ENCODE measurements at regions not wholly inside any gene's neighbourhood (a gene's known extent, or its start where the extent isn't known, plus 50 kb on each side); places are given as distances from the start of the nearest gene placed in this dataset.
"Not testable (repeated sequence)": the region's sequence is repeated elsewhere in the genome, so short reads cannot be mapped to it uniquely, and the experiment has no call there.

DNA sequence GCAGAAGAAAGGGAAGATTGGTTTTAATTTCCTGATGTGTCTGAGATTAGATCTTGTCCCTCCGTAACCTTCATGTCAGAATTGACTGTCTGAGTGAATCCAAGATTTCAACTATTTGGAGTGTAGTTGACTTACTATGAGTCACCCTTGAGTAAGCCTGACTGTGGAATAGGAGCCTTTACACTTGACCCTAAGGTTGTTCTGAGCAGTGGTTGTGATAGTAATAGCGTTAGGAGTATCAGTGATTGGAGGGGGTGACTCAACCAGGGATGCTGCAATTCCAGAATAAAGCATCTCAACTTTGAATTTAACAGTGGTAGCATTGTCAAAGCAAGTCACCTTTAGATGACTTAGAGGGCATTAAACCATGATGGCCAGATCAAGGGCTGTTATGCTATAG is 979.5 kb upstream of the FAM98A start:
- no peak for DNase-seq (ENCODE audit: low read depth)

GRCh38 chr2:34570266-34570872 is 971.3 kb upstream of the FAM98A start:
- DNase-seq (ENCODE audit: low read depth): no peak

DNA sequence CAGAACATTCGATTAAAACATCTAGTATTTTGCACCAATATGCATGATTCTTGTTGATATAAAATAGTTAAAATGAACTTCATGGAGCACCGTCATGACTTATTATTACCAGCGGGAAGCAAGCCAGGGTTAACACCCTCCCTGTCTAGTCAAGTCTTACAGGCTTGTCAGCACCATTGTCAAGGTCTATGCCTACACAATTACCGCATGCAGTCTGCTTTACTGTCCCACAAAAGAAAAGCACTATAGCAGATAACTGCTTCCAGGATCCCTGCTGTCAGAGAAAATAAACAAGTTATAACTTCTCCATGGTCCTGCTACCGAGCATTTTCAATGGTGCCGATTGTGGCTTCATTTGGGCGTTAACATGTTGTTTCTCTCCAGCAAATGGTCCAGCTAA is 968.0 kb upstream of the FAM98A start:
- DNase-seq (ENCODE audit: low read depth): no peak

DNA sequence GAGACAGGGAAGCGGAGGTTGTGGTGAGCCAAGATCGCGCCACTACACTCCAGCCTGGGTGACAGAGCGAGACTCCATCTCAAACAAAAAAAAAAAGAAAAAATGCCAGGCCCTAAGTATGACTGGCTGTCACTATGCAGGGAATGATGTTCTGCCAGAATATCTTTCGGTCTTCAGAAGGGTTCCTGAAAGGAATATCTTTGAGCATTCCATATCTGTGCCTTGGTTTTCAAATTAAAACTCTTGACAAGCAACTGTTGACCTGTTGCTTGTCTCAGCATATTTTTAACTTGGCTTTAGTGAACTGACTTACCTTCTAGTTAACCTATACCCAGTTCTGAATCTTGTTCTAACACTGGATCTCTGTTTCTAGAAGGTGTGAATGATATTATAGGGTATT is 953.2 kb upstream of the FAM98A start:
- DNase-seq (ENCODE audit: low read depth): no peak

GRCh38 chr2:34549710-34550345 is 950.7 kb upstream of the FAM98A start:
- no peak for DNase-seq (ENCODE audit: low read depth)

- DNase-seq (ENCODE audit: low read depth): no peak
Measured at GRCh38 chr2:34547900-34548299, 948.8 kb upstream of the FAM98A start.

- no peak for DNase-seq (ENCODE audit: low read depth)
Measured at GRCh38 chr2:34547340-34547739, 948.2 kb upstream of the FAM98A start.

DNA sequence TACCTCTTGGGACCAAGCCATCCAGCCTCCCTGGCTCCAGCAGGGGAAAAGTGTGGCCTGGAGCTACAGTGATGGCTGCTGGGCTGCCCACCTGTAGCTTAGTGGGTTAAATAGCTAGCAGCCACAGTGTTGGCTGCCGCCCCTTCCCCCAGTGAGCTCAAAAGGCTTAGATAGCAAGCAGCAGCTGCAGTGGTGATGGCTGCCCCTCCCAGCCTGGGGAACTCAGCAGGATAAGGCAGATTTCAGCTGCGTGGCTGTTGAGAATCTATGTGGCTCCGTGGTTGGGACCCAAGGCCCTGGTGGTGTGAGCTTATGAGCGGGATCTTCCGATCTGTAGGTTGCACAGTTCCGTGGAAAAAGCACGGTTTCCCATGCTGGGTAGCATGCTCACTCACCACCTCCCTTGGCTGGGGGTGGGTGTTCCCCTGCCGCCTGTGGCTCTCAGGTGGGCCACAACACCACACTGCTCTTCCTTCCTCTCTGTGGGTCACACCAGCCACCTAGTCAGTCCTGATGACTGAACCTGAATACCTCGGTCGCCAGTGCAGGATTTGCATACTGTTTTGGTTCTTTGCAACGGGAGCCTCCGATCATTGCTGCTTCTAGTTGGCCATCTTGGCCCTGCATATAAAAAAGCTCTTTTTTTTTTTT is 946.5 kb upstream of the FAM98A start:
- DNase-seq (ENCODE audit: low read depth): no peak

GRCh38 chr2:34534761-34535160 is 935.7 kb upstream of the FAM98A start:
- no peak for DNase-seq (ENCODE audit: low read depth)

GRCh38 chr2:34534341-34534740 is 935.2 kb upstream of the FAM98A start:
- DNase-seq (ENCODE audit: low read depth): no peak

DNA sequence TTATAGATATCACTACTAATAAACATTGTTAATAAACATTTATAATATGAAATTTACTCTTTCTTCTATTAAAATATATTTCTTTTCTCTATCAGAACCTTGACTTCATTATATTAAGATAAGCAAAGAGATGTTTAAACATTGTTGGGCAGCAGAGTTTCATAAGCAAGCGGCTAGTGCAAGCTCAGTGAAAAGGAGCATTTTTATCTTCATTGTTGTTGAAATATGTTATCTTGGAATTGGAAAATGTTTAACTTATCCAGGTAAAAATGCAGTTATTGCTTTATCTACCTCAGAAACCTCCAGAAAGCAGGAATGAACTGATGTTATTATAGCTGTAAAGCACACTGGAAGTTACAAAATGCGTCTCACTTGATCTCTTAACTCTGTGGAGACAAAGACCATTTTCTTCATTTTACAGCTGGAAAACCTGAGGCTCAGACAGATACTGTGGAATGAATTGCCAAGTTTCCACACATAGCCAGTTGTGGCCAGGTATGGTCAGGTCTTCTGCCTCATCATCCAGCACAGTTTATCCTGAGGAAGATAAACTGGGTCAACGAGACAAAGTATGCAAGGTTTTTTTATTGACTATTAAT is 934.6 kb upstream of the FAM98A start:
- no peak for DNase-seq (ENCODE audit: low read depth)

DNA sequence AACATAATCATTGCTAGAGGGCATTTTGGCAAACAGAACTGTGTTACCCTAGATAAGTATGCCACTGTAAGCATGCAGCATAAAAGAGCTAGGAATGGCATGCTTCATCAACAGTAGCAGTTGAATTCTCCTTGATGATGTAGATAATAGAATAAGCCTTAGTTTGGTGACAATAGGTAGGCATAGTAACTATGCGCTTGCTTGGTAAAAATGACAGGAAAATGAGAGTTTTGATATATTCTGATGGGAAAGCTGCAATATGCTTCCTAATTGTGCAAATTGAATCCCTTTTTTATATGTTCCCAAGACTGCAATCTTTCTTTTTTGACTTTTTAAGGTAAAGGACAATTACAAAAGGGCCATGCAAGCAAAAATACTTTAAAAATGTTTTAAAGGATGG is 930.9 kb upstream of the FAM98A start:
- DNase-seq (ENCODE audit: low read depth): no peak

GRCh38 chr2:34523958-34524514 is 924.9 kb upstream of the FAM98A start:
- DNase-seq (ENCODE audit: low read depth): no peak

GRCh38 chr2:34519659-34520058 is 920.6 kb upstream of the FAM98A start:
- DNase-seq (ENCODE audit: low read depth): no peak

- DNase-seq (ENCODE audit: low read depth): no peak
Measured at GRCh38 chr2:34498561-34498960, 899.5 kb upstream of the FAM98A start.

DNA sequence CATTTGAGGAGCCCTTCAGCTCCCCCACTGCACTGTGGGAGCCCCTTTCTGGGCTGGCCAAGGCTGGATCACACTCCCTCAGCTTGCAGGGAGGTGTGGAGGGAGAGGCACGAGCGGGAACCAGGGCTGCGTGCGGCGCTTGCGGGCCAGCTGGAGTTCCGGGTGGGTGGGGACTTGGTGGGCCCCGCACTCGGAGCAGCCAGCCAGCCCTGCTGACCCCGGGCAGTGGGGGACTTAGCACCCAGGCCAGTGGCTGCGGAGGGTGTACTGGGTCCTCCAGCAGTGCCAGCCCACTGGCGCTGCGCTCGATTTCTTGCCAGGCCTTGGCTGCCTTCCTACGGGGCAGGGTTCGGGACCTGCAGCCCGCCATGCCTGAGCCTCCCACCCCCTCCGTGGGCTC is 895.1 kb upstream of the FAM98A start:
- DNase-seq (ENCODE audit: low read depth): not testable (repeated sequence)

DNA sequence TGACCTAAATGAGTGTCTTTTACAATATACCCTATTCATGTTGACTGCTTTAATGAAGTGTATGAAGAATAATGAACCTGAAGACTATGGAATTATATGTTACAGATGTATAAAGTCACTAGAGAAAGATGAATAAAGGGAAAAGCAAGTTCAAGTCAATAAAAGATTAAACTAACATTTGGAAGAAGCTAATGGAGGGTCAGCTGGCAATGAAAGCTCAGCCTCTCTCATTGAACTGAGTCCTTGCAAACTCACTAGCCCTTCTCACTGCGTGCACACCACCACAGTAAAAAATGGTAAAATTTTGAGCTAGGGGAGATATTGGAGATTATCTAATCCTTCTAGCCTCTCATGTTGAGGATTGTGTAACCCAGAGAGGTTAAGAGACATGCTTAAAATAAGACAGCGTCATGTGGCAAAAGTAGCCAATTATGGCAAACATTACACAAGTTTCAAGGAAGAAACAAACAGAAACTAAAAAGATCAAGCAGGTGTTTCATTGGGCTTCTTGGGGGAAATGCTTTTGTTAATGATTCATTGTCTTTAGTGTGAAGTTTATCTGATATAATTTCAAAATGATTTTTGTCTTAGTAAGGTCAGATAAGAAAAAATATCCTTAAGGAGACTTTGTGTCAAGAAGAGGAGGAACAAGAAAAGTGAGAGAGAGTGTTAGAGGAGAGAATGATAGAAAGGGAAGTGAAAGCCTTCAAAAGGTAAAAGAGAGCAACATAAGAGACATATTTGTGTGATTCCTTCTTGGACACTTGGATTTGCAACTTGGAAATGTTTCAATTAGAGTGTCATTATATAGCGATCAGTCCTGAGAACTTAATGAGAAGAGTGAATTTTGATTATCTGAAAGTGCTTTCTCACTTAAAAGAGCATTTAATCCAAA is 893.7 kb upstream of the FAM98A start:
- DNase-seq (ENCODE audit: low read depth): no peak

DNA sequence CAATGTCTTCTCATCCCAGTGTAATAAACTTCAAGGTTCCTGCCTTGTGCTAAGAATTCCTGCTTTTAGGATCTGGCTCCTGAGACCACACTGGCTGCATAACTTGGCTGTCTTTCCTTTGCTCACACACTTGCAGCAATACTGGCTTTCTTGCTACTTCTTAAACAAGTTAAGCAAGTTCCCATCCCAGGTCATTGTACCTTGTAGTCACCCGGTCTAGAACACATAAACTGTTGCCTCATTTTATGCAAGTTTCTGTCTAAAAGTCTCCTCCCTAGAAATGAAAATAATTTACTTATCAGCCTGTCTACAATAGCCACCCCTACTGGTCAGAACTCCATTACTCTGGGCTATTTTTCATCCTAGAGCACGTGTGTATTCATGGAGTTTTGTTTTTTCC is 887.9 kb upstream of the FAM98A start:
- no peak for DNase-seq (ENCODE audit: low read depth)

GRCh38 chr2:34481542-34481941 is 882.4 kb upstream of the FAM98A start:
- no peak for DNase-seq (ENCODE audit: low read depth)

GRCh38 chr2:34480366-34480765 is 881.3 kb upstream of the FAM98A start:
- DNase-seq (ENCODE audit: low read depth): no peak

- DNase-seq (ENCODE audit: low read depth): no peak
Measured at GRCh38 chr2:34475156-34475555, 876.1 kb upstream of the FAM98A start.

- DNase-seq (ENCODE audit: low read depth): no peak
Measured at GRCh38 chr2:34474646-34475045, 875.5 kb upstream of the FAM98A start.
